ENCODE measurements at regions not wholly inside any gene's neighbourhood (a gene's known extent, or its start where the extent isn't known, plus 50 kb on each side); places are given as distances from the start of the nearest gene placed in this dataset.
A peak's percentile ranks its signal among the peaks of the same experiment; 100 is the strongest.
"Not testable (repeated sequence)": the region's sequence is repeated elsewhere in the genome, so short reads cannot be mapped to it uniquely, and the experiment has no call there.

GRCh38 chr2:113551637-113552318 lies 53.3 kb downstream of the FOXD4L1 start:
- DNase-seq: peak; percentile 5

GRCh38 chr2:113559820-113560219 lies 61.4 kb downstream of the FOXD4L1 start:
- not testable (repeated sequence) for DNase-seq

GRCh38 chr2:113562662-113563061 lies 64.2 kb downstream of the FOXD4L1 start:
- DNase-seq: not testable (repeated sequence)

GRCh38 chr2:113566674-113567480 lies 60.2 kb upstream of the RABL2A start:
- not testable (repeated sequence) for DNase-seq

GRCh38 chr2:113567481-113567849 lies 59.6 kb upstream of the RABL2A start:
- DNase-seq: peak; percentile 27

- not testable (repeated sequence) for DNase-seq
These were observed 58.8 kb upstream of the RABL2A start for GRCh38 chr2:113568231-113568630.

GRCh38 chr2:113570082-113570481 lies 57.0 kb upstream of the RABL2A start:
- DNase-seq: peak; percentile 18

- not testable (repeated sequence) for DNase-seq
These were observed 56.5 kb upstream of the RABL2A start for GRCh38 chr2:113570509-113571009.

- not testable (repeated sequence) for DNase-seq
These were observed 55.5 kb upstream of the RABL2A start for GRCh38 chr2:113571482-113572068.

GRCh38 chr2:113575721-113576120 lies 51.3 kb upstream of the RABL2A start:
- not testable (repeated sequence) for DNase-seq

GRCh38 chr2:113576353-113576752 lies 50.7 kb upstream of the RABL2A start:
- DNase-seq: not testable (repeated sequence)
